H1 (cell line): ENCODE measurements at regions not wholly inside any gene's neighbourhood (a gene's known extent, or its start where the extent isn't known, plus 50 kb on each side); places are given as distances from the start of the nearest gene placed in this dataset.

Experiments
- CTCF ChIA-PET: fragments of 300-600 bp; sonication (Branson Sonifier 250); formaldehyde crosslinking; loops from one replicate; lab custom pipeline; 2021; ENCODE audit not compliant: partially characterized antibody; lab: Charles Lee
- POLR2A ChIA-PET: fragments of 300-600 bp; sonication (Branson Sonifier 250); formaldehyde crosslinking; loops from one replicate; lab custom pipeline; 2021; ENCODE audit warnings: inconsistent platforms; ENCODE audit not compliant: partially characterized antibody; lab: Charles Lee
- DNase-seq, 2 experiments: peaks; one replicate each; pipeline versions ENCODE4 v3.0.0 to v3.0.0-alpha.2; 2010 to 2022; ENCODE audit warnings: low spot score in 2 of 2, low read depth in 1 of 2, mixed read lengths in 1 of 2
- FAIRE-seq: peaks from 2 replicates; lab custom pipeline; 2011; peaks lifted over from hg19 to GRCh38; lab: Jason Lieb, UNC
- H2AFZ ChIP-seq: 2 replicates; pipeline ENCODE4 v1.8.1; 2012; ENCODE audit warnings: low read length, inconsistent platforms
- H2AK5ac ChIP-seq: 2 replicates; pipeline ENCODE4 v1.6.1; 2013; ENCODE audit warnings: low read depth, low read length
- H2BK120ac ChIP-seq: replicated peaks from 2 replicates; pipeline ENCODE3; 2013; ENCODE audit warnings: low read depth, low read length, inconsistent platforms
- H2BK12ac ChIP-seq: 2 replicates; pipeline ENCODE4 v1.6.1; 2013; ENCODE audit warnings: low read depth, low read length
- H2BK15ac ChIP-seq: 2 replicates; pipeline ENCODE4 v1.6.1; 2013; ENCODE audit warnings: low read length
- H2BK20ac ChIP-seq: 2 replicates; pipeline ENCODE4 v1.6.1; 2013; ENCODE audit warnings: low read length
- H2BK5ac ChIP-seq: 2 replicates; pipeline ENCODE4 v1.6.1; 2013; ENCODE audit warnings: low read depth, low read length
- H3K14ac ChIP-seq: 2 replicates; pipeline ENCODE4 v1.6.1; 2013; ENCODE audit warnings: inconsistent platforms; ENCODE audit not compliant: insufficient read length
- H3K18ac ChIP-seq: 2 replicates; pipeline ENCODE4 v1.6.1; 2013; ENCODE audit warnings: low read length; ENCODE audit errors: extremely low read depth
- H3K23ac ChIP-seq: 2 replicates; pipeline ENCODE4 v1.6.1; 2013; ENCODE audit warnings: inconsistent platforms; ENCODE audit not compliant: insufficient read length
- H3K23me2 ChIP-seq: 2 replicates; pipeline ENCODE4 v1.6.1; 2013; ENCODE audit warnings: low read depth, low read length
- H3K27ac ChIP-seq: 2 replicates; pipeline ENCODE4 v1.6.1; 2011; ENCODE audit warnings: low read depth, low read length, inconsistent platforms
- H3K27me3 ChIP-seq, 4 experiments: replicated peaks in 1 of 4; 1 replicate in 1 of 4; 2 replicates in 3 of 4; pipeline versions ENCODE4 v1.6.1 to v1.8.1; 2011 to 2013; ENCODE audit warnings: low read length in 3 of 4, mild to moderate bottlenecking in 3 of 4, inconsistent platforms in 2 of 4, mixed read lengths in 2 of 4, moderate library complexity in 1 of 4; ENCODE audit not compliant: control insufficient read depth in 3 of 4, insufficient read depth in 3 of 4; ENCODE audit errors: extremely low read depth in 1 of 4
- H3K36me3 ChIP-seq, 4 experiments: 2 replicates each; pipeline versions ENCODE4 v1.6.1 to v1.8.1; 2011 to 2013; ENCODE audit warnings: mild to moderate bottlenecking in 4 of 4, low read length in 3 of 4, moderate library complexity in 2 of 4, control low read depth in 1 of 4, inconsistent platforms in 1 of 4; ENCODE audit not compliant: insufficient read depth in 4 of 4, control insufficient read depth in 2 of 4
- H3K4ac ChIP-seq: replicated peaks from 2 replicates; pipeline ENCODE3; 2013; ENCODE audit warnings: low read length, low read depth, mixed read lengths, inconsistent platforms; ENCODE audit not compliant: insufficient read length
- H3K4me1 ChIP-seq, 4 experiments: replicated peaks in 1 of 4; 1 replicate in 1 of 4; 2 replicates in 3 of 4; pipeline versions ENCODE4 v1.6.1 to v1.8.1; 2011 to 2013; ENCODE audit warnings: low read length in 3 of 4, inconsistent platforms in 2 of 4, mixed read lengths in 1 of 4; ENCODE audit not compliant: insufficient read depth in 4 of 4, control insufficient read depth in 3 of 4
- H3K4me2 ChIP-seq, 2 experiments: 2 replicates each; pipeline versions ENCODE4 v1.6.1 to v1.8.1; 2011 to 2013; ENCODE audit warnings: low read depth in 2 of 2, low read length in 2 of 2, control low read depth in 1 of 2, inconsistent platforms in 1 of 2, mild to moderate bottlenecking in 1 of 2; ENCODE audit not compliant: insufficient read depth in 1 of 2
- H3K4me3 ChIP-seq, 4 experiments: fragments of 200-600, 300-600 bp in 1 of 4; sonication (generic), shearing (Covaris generic), sonication (Bioruptor Twin) in 1 of 4; 2 replicates each; pipeline versions ENCODE4 v1.5.1 to v1.8.1; 2011 to 2016; ENCODE audit warnings: low read length in 4 of 4, low read depth in 3 of 4, control low read depth in 2 of 4, inconsistent platforms in 2 of 4, mild to moderate bottlenecking in 2 of 4, mixed read lengths in 1 of 4, moderate library complexity in 1 of 4; ENCODE audit not compliant: insufficient read depth in 2 of 4; ENCODE audit errors: extremely low read depth in 1 of 4
- H3K56ac ChIP-seq: replicated peaks from 2 replicates; pipeline ENCODE3; 2013; ENCODE audit warnings: low read depth, mild to moderate bottlenecking, mixed read lengths, low read length, inconsistent platforms; ENCODE audit not compliant: insufficient read length
- H3K79me1 ChIP-seq: 2 replicates; pipeline ENCODE4 v1.6.1; 2013; ENCODE audit warnings: low read depth, low read length, control low read depth
- H3K79me2 ChIP-seq, 2 experiments: 2 replicates each; pipeline versions ENCODE4 v1.6.1 to v1.8.1; 2012 to 2013; ENCODE audit warnings: low read length in 2 of 2, mild to moderate bottlenecking in 2 of 2, inconsistent platforms in 1 of 2; ENCODE audit not compliant: insufficient read depth in 2 of 2, control insufficient read depth in 1 of 2
- H3K9ac ChIP-seq, 4 experiments: replicated peaks in 1 of 4; 1 replicate in 1 of 4; 2 replicates in 3 of 4; pipeline versions ENCODE4 v1.6.1 to v1.8.1; 2011 to 2013; ENCODE audit warnings: low read depth in 3 of 4, low read length in 3 of 4, control low read depth in 2 of 4, mild to moderate bottlenecking in 2 of 4, moderate library complexity in 2 of 4, inconsistent platforms in 1 of 4; ENCODE audit errors: extremely low read depth in 1 of 4
- H3K9me3 ChIP-seq, 2 experiments: 2 replicates each; pipeline versions ENCODE4 v1.6.1 to v1.8.1; 2012 to 2013; ENCODE audit warnings: mild to moderate bottlenecking in 2 of 2, moderate library complexity in 2 of 2, control low read depth in 1 of 2, inconsistent platforms in 1 of 2, low read depth in 1 of 2, low read length in 1 of 2, mixed read lengths in 1 of 2; ENCODE audit not compliant: insufficient read depth in 2 of 2
- H4K20me1 ChIP-seq, 2 experiments: replicated peaks in 1 of 2; 2 replicates each; pipeline versions ENCODE3 to v1.8.1; 2011 to 2013; ENCODE audit warnings: inconsistent platforms in 2 of 2, low read length in 2 of 2, mild to moderate bottlenecking in 1 of 2; ENCODE audit not compliant: insufficient read depth in 2 of 2, control insufficient read depth in 1 of 2
- H4K5ac ChIP-seq: 2 replicates; pipeline ENCODE4 v1.6.1; 2013; ENCODE audit warnings: low read length, low read depth, mixed read lengths, inconsistent platforms; ENCODE audit not compliant: insufficient read length
- H4K8ac ChIP-seq: 2 replicates; pipeline ENCODE4 v1.8.0; 2013; ENCODE audit warnings: mild to moderate bottlenecking, moderate library complexity, low read length, inconsistent platforms; ENCODE audit not compliant: insufficient read depth; ENCODE audit errors: extremely low read depth
- H4K91ac ChIP-seq: replicated peaks from 2 replicates; pipeline ENCODE3; 2013; ENCODE audit warnings: low read length, mixed read lengths, inconsistent platforms; ENCODE audit not compliant: insufficient read length
- BCL11A ChIP-seq, 2 experiments: IDR thresholded peaks; one replicate each; pipeline ENCODE4 v1.6.1; 2011; ENCODE audit warnings: low read depth in 2 of 2, low read length in 2 of 2, mild to moderate bottlenecking in 2 of 2
- CTCF ChIP-seq, 3 experiments: IDR thresholded peaks; 1 replicate in 2 of 3; 2 replicates in 1 of 3; pipeline versions ENCODE4 v1.5.1 to v1.6.1; 2011; ENCODE audit warnings: low read length in 3 of 3, mild to moderate bottlenecking in 3 of 3, inconsistent platforms in 2 of 3, low read depth in 1 of 3, moderate library complexity in 1 of 3; ENCODE audit not compliant: insufficient read depth in 1 of 3; ENCODE audit errors: control extremely low read depth in 1 of 3
- JUND ChIP-seq: IDR thresholded peaks from 2 replicates; pipeline ENCODE4 v1.6.1; 2011; ENCODE audit warnings: mild to moderate bottlenecking, improper control_type of control experiment, low read length
- RAD21 ChIP-seq, 2 experiments: IDR thresholded peaks in 1 of 2; conservative IDR thresholded peaks in 1 of 2; 2 replicates each; pipeline ENCODE4 v1.6.1; 2011; ENCODE audit warnings: low read depth in 2 of 2, low read length in 2 of 2, improper control_type of control experiment in 1 of 2, inconsistent platforms in 1 of 2, mild to moderate bottlenecking in 1 of 2, moderate library complexity in 1 of 2
- WGBS, 2 experiments: shearing (Covaris generic) in 1 of 2; methylation state at CpG; one replicate each; pipeline versions ENCODE4 v1.1.6 to v1.1.7; 2013 to 2015; ENCODE audit warnings: low lambda C conversion rate in 2 of 2, mixed read lengths in 2 of 2, inconsistent platforms in 1 of 2, low coverage in 1 of 2, missing lambda C conversion rate in 1 of 2; ENCODE audit not compliant: insufficient replicate concordance in 2 of 2, insufficient coverage in 1 of 2, insufficient read length in 1 of 2; ENCODE audit errors: extremely low coverage in 1 of 2, missing lambda C conversion rate in 1 of 2; 5-methylcytosine and 5-hydroxymethylcytosine counted together

GRCh38 chr16:35102780-35103403 lies 1643.5 kb downstream of the TP53TG3F start:
- Histone ChIP-seq H3K9me3 (peaks cover 32 to 56% of the 10 kb centered on the region in 2 experiments; a peak in 3 of 4 replicates), H2AK5ac (no peak overlapping the region), H4K91ac (no peak overlapping the region), H2BK120ac (no peak overlapping the region), H3K14ac (no peak overlapping the region), H3K4me2 (no peak overlapping the region), H2BK5ac (no peak overlapping the region), H3K79me2 (no peaks in the 10 kb centered on the region), H4K20me1 (no peaks in the 10 kb centered on the region), H3K23me2 (no peaks in the 10 kb centered on the region), H3K23ac (no peak overlapping the region), H4K5ac (no peak overlapping the region), H4K8ac (no peak overlapping the region), H3K27me3 (no peaks in the 10 kb centered on the region), H3K18ac (no peak overlapping the region), H3K56ac (no peak overlapping the region), H3K27ac (no peak overlapping the region), H2BK12ac (no peak overlapping the region), H2BK20ac (no peak overlapping the region), H3K79me1 (no peaks in the 10 kb centered on the region), H3K9ac (no peak overlapping the region), H2BK15ac (no peak overlapping the region), H3K4me1 (no peaks in the 10 kb centered on the region), H3K4me3 (no peak overlapping the region), H3K4ac (no peak overlapping the region), H3K36me3 (no peaks in the 10 kb centered on the region), H2AFZ (no peak overlapping the region)
- TF ChIP-seq CTCF (IDR thresholded peaks at IDR 0.05; ENCODE audit: control extremely low read depth in 1 of 3, insufficient read depth in 1 of 3, low read depth in 1 of 3, low read length in 3 of 3) (peak in 2 of 3 experiments; percentile 37 to 44; a peak in 2 of 4 replicates), JUND (no peak), RAD21 (IDR thresholded peaks at IDR 0.05 in 1 of 2, conservative IDR thresholded peaks at IDR 0.05 in 1 of 2; ENCODE audit: low read depth in 2 of 2, low read length in 2 of 2) (peak; percentile 52 to 55), BCL11A (IDR thresholded peaks at IDR 0.05; ENCODE audit: low read depth in 2 of 2, low read length in 2 of 2) (no peak)
- ChIA-PET POLR2A (no interaction called here), CTCF (interaction anchor here (0.7 kb wide), 1 partner anchor 11 kb away, joined by 3 read pairs; no protein-coding TSS in a partner anchor)
- 50% methylated on average over 6 of the region's 6 CpGs; no CpG with 5 or more reads in 1 of the 2 experiments for WGBS, 2 experiments
- FAIRE-seq (no peak), DNase-seq (no peak)
